Spleen (tissue), 7 donors: ENCODE measurements at regions not wholly inside any gene's neighbourhood (a gene's known extent, or its start where the extent isn't known, plus 50 kb on each side); places are given as distances from the start of the nearest gene placed in this dataset.

Experiments used
- POLR2A ChIP-seq, 3 donors: fragments of 450-650 bp; IDR thresholded peaks; one replicate each; pipeline ENCODE4 v1.5.1; 2017; ENCODE audit warnings: antibody characterized with exemption in 3 of 3, mild to moderate bottlenecking in 1 of 3
- POLR2AphosphoS5 ChIP-seq, 3 donors: sonication (generic); formaldehyde crosslinking; IDR thresholded peaks; one replicate each; pipeline ENCODE4 v1.5.1; 2017; ENCODE audit warnings: antibody characterized with exemption in 3 of 3
- TF ChIP-seq, protein P1 (sequence below), 11 experiments: fragments of 200-600 bp in 7 of 11; fragments of 450-650 bp in 4 of 11; sonication (generic) in 4 of 11; IDR thresholded peaks in 8 of 11; conservative IDR thresholded peaks in 3 of 11; 1 replicate in 7 of 11; 2 replicates in 4 of 11; pipeline versions ENCODE4 v1.4.0 to v1.8.0; 2016 to 2021; ENCODE audit warnings: antibody characterized with exemption in 11 of 11, inconsistent platforms in 4 of 11, mild to moderate bottlenecking in 1 of 11
- donor health status: DM: no; HTN: no; CAD: no; lungs with moderate emphysema.
- donor health status: DM: no; HTN: no; CAD: no.
- donor health status: DM: no; HTN: no; CAD: no.

- no peak for TF ChIP-seq POLR2AphosphoS5 (IDR thresholded peaks at IDR 0.05)
- TF ChIP-seq POLR2A (IDR thresholded peaks at IDR 0.05), result no peak
- TF ChIP-seq, protein P1, sequence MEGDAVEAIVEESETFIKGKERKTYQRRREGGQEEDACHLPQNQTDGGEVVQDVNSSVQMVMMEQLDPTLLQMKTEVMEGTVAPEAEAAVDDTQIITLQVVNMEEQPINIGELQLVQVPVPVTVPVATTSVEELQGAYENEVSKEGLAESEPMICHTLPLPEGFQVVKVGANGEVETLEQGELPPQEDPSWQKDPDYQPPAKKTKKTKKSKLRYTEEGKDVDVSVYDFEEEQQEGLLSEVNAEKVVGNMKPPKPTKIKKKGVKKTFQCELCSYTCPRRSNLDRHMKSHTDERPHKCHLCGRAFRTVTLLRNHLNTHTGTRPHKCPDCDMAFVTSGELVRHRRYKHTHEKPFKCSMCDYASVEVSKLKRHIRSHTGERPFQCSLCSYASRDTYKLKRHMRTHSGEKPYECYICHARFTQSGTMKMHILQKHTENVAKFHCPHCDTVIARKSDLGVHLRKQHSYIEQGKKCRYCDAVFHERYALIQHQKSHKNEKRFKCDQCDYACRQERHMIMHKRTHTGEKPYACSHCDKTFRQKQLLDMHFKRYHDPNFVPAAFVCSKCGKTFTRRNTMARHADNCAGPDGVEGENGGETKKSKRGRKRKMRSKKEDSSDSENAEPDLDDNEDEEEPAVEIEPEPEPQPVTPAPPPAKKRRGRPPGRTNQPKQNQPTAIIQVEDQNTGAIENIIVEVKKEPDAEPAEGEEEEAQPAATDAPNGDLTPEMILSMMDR (IDR thresholded peaks at IDR 0.05 in 8 of 11, conservative IDR thresholded peaks at IDR 0.05 in 3 of 11), result no peak
Measured at GRCh38 chr3:75272691-75273090, 391.4 kb upstream of the FRG2C start.
